GM21717 (cell line): ENCODE measurements at regions not wholly inside any gene's neighbourhood (a gene's known extent, or its start where the extent isn't known, plus 50 kb on each side); places are given as distances from the start of the nearest gene placed in this dataset.

Experiments used
- ATAC-seq: cut with Tn5 transposase; IDR thresholded peaks from one replicate; pipeline ENCODE4 v1.9.1; 2021; ENCODE audit warnings: mild to moderate bottlenecking, moderate library complexity; ENCODE audit not compliant: unreplicated experiment

DNA sequence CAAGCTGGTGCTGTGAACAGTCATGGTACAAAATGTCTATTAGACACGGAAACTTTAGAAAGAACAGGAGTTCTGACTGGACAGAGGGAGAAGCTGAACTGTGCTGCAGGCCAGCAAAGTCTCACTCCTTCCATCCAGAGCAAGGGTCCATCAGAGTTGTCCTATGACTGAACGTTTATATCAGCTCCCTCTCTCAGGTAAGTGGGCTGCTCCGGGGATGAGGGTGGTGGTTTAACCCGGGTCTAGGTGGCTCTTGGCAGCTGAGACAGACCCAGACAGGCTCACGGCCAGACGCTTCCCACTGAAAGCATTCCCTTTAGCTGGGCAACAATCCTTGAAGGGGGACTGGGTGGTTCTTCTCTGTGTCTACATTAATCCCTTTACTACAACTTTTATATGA lies 385.0 kb upstream of the SMIM31 start:
- no peak for ATAC-seq

DNA sequence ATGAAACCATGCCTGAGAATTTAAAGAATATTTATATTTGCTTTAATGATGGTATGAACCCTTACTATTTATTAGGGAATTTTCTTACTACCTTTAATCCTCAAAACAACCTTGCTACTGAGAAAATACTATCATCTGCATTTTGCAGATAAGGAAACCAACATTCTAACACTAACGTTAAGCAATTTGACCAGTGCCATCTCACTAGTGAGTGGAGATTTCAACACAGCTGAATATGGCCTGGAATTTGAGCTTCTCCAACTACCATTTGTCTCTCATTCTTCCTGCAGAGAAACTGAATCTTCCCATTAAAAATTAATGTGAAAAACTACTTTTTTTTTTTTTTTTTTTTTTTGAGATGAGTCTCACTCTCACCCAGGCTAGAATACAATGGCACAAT lies 380.9 kb upstream of the SMIM31 start:
- ATAC-seq, result no peak

GRCh38 chr4:164377277-164377676 lies 376.7 kb upstream of the SMIM31 start:
- no peak for ATAC-seq

- ATAC-seq, result no peak
Observed at GRCh38 chr4:164378361-164378760, 375.6 kb upstream of the SMIM31 start.

DNA sequence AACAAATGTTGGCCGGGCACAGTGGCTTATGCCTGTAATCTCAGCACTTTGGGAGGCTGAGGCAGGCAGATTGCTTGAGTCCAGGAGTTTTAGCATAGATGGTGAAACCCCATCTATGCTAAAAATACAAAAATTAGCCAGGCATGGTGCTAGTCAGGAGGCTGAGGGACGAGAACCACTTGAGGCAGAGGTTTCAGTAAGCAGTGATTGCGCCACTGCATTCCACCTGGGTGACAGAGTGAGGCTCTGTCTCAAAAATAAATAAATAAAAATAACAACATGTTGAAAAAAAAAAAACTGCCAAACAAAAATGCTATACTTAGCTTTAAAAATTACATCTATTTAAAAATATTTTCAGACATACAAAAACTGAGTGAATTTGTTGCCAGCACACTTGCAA lies 374.2 kb upstream of the SMIM31 start:
- ATAC-seq, result no peak

DNA sequence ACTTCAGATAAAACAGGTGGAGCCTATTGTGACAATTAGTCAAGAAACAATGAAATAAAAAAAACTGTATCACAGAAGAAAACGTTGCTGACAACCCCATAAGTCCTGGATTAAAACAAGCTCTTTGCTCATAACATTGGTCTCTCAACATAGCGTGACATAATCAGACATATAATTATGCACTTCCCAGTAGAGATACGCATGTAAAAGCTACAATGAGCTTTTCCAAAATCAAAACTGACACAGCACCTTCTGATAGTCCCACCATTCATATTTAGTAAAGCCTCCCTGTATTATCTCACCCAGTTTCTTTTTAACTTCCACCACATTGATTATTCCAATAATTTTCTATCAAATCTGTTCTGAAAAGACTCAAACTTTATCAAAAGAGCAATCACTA lies 372.1 kb upstream of the SMIM31 start:
- no peak for ATAC-seq

GRCh38 chr4:164383058-164383357 lies 370.9 kb upstream of the SMIM31 start:
- ATAC-seq, result no peak

- ATAC-seq, result no peak
Observed at GRCh38 chr4:164383358-164384220, 370.3 kb upstream of the SMIM31 start.

- ATAC-seq, result no peak
Observed at GRCh38 chr4:164384416-164384815, 369.5 kb upstream of the SMIM31 start.

- no peak for ATAC-seq
Observed at GRCh38 chr4:164396439-164396838, 357.5 kb upstream of the SMIM31 start.

- ATAC-seq, result no peak
Observed at GRCh38 chr4:164402554-164402953, 351.4 kb upstream of the SMIM31 start.

DNA sequence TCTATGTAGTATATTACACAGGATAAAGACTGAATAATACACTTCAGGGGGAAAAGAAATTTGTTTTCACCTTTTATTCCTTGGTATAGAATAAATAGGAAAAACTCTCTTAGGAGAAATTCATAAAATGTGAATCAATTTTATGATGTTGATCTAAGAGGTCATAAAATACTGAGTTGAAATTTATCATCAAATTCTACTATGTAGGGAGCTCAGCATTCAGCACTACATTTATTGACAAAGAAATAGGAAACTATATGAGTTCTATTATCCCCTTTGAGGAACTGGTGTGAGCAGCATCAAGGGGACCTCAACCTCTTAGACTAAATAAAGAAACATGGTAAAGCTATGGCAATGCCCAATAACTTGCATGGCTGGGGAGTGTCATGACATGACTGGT lies 348.2 kb upstream of the SMIM31 start:
- ATAC-seq, result no peak

DNA sequence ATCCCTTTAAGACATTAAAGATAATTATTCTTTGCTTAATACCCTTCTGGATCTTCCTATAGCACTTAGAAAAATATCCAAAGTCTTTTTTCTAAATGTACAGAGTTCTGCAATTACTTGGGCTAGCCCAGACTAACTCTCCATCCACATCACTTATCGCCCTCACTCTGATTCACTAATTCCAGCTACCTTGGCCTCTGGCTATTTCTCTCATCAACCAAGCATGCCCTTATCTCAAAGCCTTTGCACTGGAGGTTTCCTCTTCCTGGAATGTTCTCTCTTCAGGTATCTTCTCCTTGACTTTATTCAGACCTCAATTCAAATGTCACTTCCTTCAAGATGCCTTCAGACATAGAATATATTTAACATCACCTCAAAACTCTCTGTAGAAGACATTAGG lies 345.1 kb upstream of the SMIM31 start:
- ATAC-seq, result no peak

- ATAC-seq, result no peak
Observed at GRCh38 chr4:164410401-164410800, 343.5 kb upstream of the SMIM31 start.

DNA sequence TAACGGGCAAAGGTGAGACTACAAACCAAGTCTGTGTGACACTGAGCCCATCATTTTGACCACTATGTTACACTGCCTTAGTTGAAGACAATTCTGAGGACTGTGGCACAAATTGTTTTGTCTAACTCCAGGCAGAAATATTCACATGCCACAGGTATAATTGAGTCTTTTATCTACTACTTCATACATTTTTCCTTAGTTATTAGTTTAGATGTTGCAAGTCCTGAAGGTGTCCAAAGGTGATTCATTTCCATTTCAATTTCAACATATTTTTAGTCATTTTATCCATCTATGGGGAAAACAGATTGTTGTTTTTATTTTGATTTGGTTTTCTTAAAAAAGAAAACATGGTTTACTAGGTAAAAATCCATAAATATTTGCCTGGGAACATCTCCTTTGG lies 341.7 kb upstream of the SMIM31 start:
- ATAC-seq, result no peak

DNA sequence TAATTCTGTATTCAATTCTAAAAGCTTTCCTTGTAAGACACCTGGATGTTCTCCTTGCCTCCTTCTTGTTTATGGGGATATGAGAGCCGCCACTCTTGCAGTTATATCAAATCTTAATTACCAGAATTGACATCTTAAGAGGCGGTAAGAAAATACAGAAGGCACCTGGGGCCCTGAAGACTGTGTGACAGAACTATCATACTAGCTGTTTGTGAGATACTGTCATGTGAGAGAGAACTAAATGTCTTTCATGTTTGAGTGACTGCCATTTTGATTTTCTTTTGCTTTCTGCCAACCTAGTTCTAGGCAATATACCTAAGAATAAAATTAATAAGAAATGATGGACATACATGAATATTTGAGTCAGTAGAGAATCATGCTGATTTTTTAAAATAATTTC lies 340.2 kb upstream of the SMIM31 start:
- no peak for ATAC-seq

DNA sequence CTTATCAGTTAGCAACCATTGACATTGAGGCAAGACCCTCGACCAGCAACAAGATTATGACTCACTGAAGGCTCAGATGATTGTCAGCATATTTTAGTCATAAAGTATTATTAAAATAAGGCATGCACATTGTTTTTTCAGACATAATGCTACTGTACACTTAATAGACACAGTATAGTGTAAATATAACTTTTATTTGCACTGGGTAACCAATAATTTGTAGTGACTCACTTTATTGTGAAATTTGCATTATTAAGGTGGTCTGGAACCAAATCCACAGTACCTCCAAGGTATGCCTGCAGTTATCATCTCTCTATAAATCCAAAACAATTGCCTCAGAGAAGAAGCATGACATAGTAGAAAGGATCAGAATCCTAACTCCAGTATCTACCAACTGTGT lies 330.1 kb upstream of the SMIM31 start:
- ATAC-seq, result no peak

DNA sequence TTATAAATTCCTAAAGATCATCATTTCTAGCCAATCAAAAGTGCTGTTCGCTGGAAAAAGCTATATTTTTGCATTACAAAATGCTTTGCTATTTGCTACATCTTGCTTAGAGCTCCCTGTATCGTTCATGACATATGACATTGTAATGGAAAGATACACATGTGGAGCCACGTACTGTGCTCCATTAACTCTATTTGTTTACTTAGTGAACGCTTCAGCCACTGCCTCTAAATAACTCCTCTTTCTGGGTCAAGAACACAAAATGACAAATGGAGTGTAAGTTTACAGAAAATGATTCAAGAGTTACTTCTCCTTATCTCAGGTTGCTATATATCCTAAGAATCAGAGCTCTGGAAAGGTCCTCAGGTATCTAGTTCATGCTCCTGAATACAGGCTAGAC lies 329.1 kb upstream of the SMIM31 start:
- ATAC-seq, result no peak

- no peak for ATAC-seq
Observed at GRCh38 chr4:164428561-164428960, 325.4 kb upstream of the SMIM31 start.

DNA sequence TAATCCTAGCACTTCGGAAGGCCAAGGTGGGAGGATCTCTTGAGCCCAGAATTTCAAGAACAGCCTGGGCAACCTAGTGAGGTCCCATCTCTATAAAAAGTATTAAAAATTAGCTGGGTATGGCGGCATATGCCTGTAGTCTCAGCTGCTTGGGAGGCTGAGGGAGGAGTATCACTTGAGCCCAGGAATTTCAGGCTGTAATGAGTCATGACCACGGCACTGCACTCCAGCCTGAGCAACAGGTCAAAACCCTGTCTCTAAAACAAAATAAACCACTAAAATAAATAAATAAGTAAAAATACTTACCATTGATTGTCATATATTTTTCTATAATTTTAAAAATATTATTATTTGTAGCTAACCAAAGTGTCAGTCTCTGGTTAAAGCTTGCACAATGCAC lies 315.6 kb upstream of the SMIM31 start:
- ATAC-seq, result no peak

- no peak for ATAC-seq
Observed at GRCh38 chr4:164439037-164439436, 314.9 kb upstream of the SMIM31 start.

GRCh38 chr4:164440199-164440598 lies 313.7 kb upstream of the SMIM31 start:
- ATAC-seq, result no peak

DNA sequence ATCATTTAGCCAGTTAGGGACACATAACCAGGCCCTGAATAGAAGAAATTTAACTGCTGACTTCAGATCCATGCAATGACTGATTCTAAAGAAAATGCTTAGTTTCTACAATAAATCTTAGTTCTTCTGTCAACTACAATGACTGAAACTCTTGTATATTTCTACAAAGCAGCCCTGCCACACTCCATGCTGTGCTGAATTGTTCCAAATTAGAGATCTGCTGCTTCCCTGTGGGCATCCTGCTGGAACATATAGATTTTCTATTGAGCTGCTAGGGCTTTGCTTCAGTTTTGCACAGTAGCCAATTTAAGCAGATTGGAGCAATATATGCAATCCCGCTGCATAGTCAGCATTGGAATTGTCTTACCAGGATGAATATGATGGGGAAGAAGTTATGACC lies 312.8 kb upstream of the SMIM31 start:
- ATAC-seq, result no peak
